IMR-90 (cell line): ENCODE measurements at regions not wholly inside any gene's neighbourhood (a gene's known extent, or its start where the extent isn't known, plus 50 kb on each side); places are given as distances from the start of the nearest gene placed in this dataset.

Experiments used
- ATAC-seq: fragments of 200-7000 bp; cut with Tn5 transposase; 2 replicates; pipeline ENCODE4 v1.9.1; 2020; ENCODE audit warnings: low read depth, mild to moderate bottlenecking, moderate library complexity
- BruUV-seq: library from RNA; stranded (reverse); fragments of 400-500 nt; replicated peaks from 2 replicates; lab custom pipeline; 2021; lab: Mats Ljungman, UMichigan
- CTCF ChIA-PET: fragments of 300-600 bp; formaldehyde crosslinking; extraction: SDS; loops from one replicate; lab custom pipeline; 2021; ENCODE audit warnings: antibody characterized with exemption; lab: Yijun Ruan, JAX
- POLR2A ChIA-PET: fragments of 300-600 bp; sonication (Branson Sonifier 250); formaldehyde crosslinking; loops from one replicate; lab custom pipeline; 2022; ENCODE audit warnings: antibody characterized with exemption; ENCODE audit not compliant: unreplicated experiment; lab: Charles Lee
- DNase-seq: peaks from one replicate; pipeline ENCODE4 v3.0.0; 2013
- H2AFZ ChIP-seq: replicated peaks from 2 replicates; pipeline ENCODE3; 2013; ENCODE audit warnings: low read length, mild to moderate bottlenecking; ENCODE audit not compliant: poor library complexity
- H2AK5ac ChIP-seq: 2 replicates; pipeline ENCODE4 v1.6.1; 2013; ENCODE audit warnings: low read depth, low read length, inconsistent platforms
- H2AK9ac ChIP-seq: replicated peaks from 2 replicates; pipeline ENCODE3; 2013; ENCODE audit warnings: mild to moderate bottlenecking, low read depth, low read length, moderate library complexity; ENCODE audit not compliant: poor library complexity
- H2BK120ac ChIP-seq: 2 replicates; pipeline ENCODE4 v1.6.1; 2013; ENCODE audit warnings: low read depth, low read length, inconsistent platforms
- H2BK15ac ChIP-seq: 3 replicates; pipeline ENCODE4 v1.6.1; 2013; ENCODE audit warnings: low read depth, low read length, inconsistent platforms
- H2BK20ac ChIP-seq: 2 replicates; pipeline ENCODE4 v1.6.1; 2013; ENCODE audit warnings: low read depth, mild to moderate bottlenecking, inconsistent platforms, low read length, moderate library complexity
- H2BK5ac ChIP-seq: 2 replicates; pipeline ENCODE4 v1.6.1; 2013; ENCODE audit warnings: mild to moderate bottlenecking, low read depth, low read length, inconsistent platforms; ENCODE audit not compliant: poor library complexity, severe bottlenecking
- H3K14ac ChIP-seq: replicated peaks from 2 replicates; pipeline ENCODE4 v1.6.1; 2013; ENCODE audit warnings: low read depth, low read length, inconsistent platforms
- H3K18ac ChIP-seq: 2 replicates; pipeline ENCODE4 v1.6.1; 2013; ENCODE audit warnings: low read depth, low read length, control low read depth
- H3K23ac ChIP-seq: 2 replicates; pipeline ENCODE4 v1.6.1; 2013; ENCODE audit warnings: low read depth, low read length, inconsistent platforms
- H3K27ac ChIP-seq: 2 replicates; pipeline ENCODE4 v1.5.1; 2013; ENCODE audit warnings: mild to moderate bottlenecking, control low read depth, low read length; ENCODE audit not compliant: insufficient read depth
- H3K27me3 ChIP-seq: 2 replicates; pipeline ENCODE4 v1.6.1; 2013; ENCODE audit warnings: low read length; ENCODE audit not compliant: control insufficient read depth, insufficient read depth
- H3K36me3 ChIP-seq: 2 replicates; pipeline ENCODE4 v1.6.1; 2013; ENCODE audit warnings: low read length, mixed read lengths; ENCODE audit not compliant: control insufficient read depth, insufficient read depth
- H3K4ac ChIP-seq: 2 replicates; pipeline ENCODE4 v1.6.1; 2013; ENCODE audit warnings: low read depth, low read length, inconsistent platforms
- H3K4me1 ChIP-seq: 2 replicates; pipeline ENCODE4 v1.6.1; 2013; ENCODE audit warnings: low read length, mixed read lengths; ENCODE audit not compliant: control insufficient read depth, insufficient read depth
- H3K4me2 ChIP-seq: 2 replicates; pipeline ENCODE4 v1.6.1; 2013; ENCODE audit warnings: low read depth, mild to moderate bottlenecking, control low read depth, low read length, moderate library complexity
- H3K4me3 ChIP-seq: 2 replicates; pipeline ENCODE4 v1.5.1; 2013; ENCODE audit warnings: low read depth, mild to moderate bottlenecking, control low read depth, low read length, moderate library complexity; ENCODE audit not compliant: insufficient read depth
- H3K56ac ChIP-seq: 2 replicates; pipeline ENCODE4 v1.6.1; 2013; ENCODE audit warnings: low read length, inconsistent platforms; ENCODE audit not compliant: insufficient read depth; ENCODE audit errors: extremely low read depth
- H3K79me1 ChIP-seq, 2 experiments: 2 replicates each; pipeline ENCODE4 v1.6.1; 2013; ENCODE audit warnings: low read length in 2 of 2, inconsistent platforms in 1 of 2, low read depth in 1 of 2
- H3K9ac ChIP-seq: 2 replicates; pipeline ENCODE4 v1.6.1; 2013; ENCODE audit warnings: low read depth, low read length, control low read depth
- H3K9me1 ChIP-seq: 2 replicates; pipeline ENCODE4 v1.6.1; 2013; ENCODE audit warnings: low read length, inconsistent platforms; ENCODE audit not compliant: insufficient read depth
- H3K9me3 ChIP-seq: 2 replicates; pipeline ENCODE4 v1.6.1; 2013; ENCODE audit warnings: low read length; ENCODE audit not compliant: control insufficient read depth, insufficient read depth
- H4K20me1 ChIP-seq: 2 replicates; pipeline ENCODE4 v1.6.1; 2013; ENCODE audit warnings: low read length, inconsistent platforms; ENCODE audit not compliant: insufficient read depth
- H4K5ac ChIP-seq: 2 replicates; pipeline ENCODE4 v1.6.1; 2013; ENCODE audit warnings: mild to moderate bottlenecking, low read depth, low read length, control low read depth
- H4K8ac ChIP-seq, 2 experiments: 2 replicates each; pipeline ENCODE4 v1.6.1; 2013; ENCODE audit warnings: low read depth in 2 of 2, low read length in 2 of 2, control low read depth in 1 of 2, inconsistent platforms in 1 of 2
- H4K91ac ChIP-seq: 2 replicates; pipeline ENCODE4 v1.6.1; 2013; ENCODE audit warnings: low read depth, low read length, inconsistent platforms; ENCODE audit not compliant: insufficient read depth
- CEBPB ChIP-seq: IDR thresholded peaks from 2 replicates; pipeline ENCODE4 v1.6.1; 2012; ENCODE audit warnings: low read depth, low read length, improper control_type of control experiment
- CHD1 ChIP-seq: IDR thresholded peaks from 2 replicates; pipeline ENCODE4 v1.6.1; 2012; ENCODE audit warnings: low read depth, low read length, improper control_type of control experiment
- CTCF ChIP-seq: conservative IDR thresholded peaks from 2 replicates; pipeline ENCODE4 v1.5.1; 2012; ENCODE audit warnings: mild to moderate bottlenecking, low read depth, low read length, improper control_type of control experiment
- MAFK ChIP-seq: IDR thresholded peaks from 2 replicates; pipeline ENCODE4 v1.6.1; 2012; ENCODE audit warnings: low read depth, low read length, improper control_type of control experiment
- MXI1 ChIP-seq: IDR thresholded peaks from 2 replicates; pipeline ENCODE4 v1.6.1; 2012; ENCODE audit warnings: low read depth, mild to moderate bottlenecking, low read length, moderate library complexity, borderline replicate concordance
- WGBS, 2 experiments: methylation state at CpG; one replicate each; pipeline versions ENCODE4 v1.1.5 to v1.1.7; 2013; ENCODE audit warnings: missing lambda C conversion rate in 2 of 2; ENCODE audit not compliant: insufficient read length in 1 of 2; ENCODE audit errors: extremely low coverage in 2 of 2; 5-methylcytosine and 5-hydroxymethylcytosine counted together
- dilution Hi-C: fragments of 300-500 bp; cut with HindIII; formaldehyde crosslinking; loops from one replicate; pipeline ENCODE4 v1.14.3; 2018; ENCODE audit warnings: low sequenced_read_pairs; ENCODE audit not compliant: unreplicated experiment
- in situ Hi-C: fragments of 300-500 bp; cut with MboI; formaldehyde crosslinking; loops from 3 replicates; pipeline ENCODE4 v1.14.3; 2019; ENCODE audit warnings: low sequenced_read_pairs, inconsistent platforms, mixed read lengths
- intact Hi-C: fragments of 100-400 bp; cut with micrococcal nuclease; formaldehyde crosslinking; loops from 2 replicates; pipeline ENCODE4 v1.10.0; 2022

- Histone ChIP-seq H3K4me2 (no peak overlapping the region; the same call in 1 of the 2 replicates), H4K8ac (no peak overlapping the region), H3K27ac (no peak overlapping the region), H3K56ac (no peak overlapping the region), H3K9me3 (no peaks in the 10 kb centered on the region), H3K23ac (no peak overlapping the region), H2BK20ac (no peak overlapping the region), H3K9me1 (no peaks in the 10 kb centered on the region), H4K5ac (no peak overlapping the region), H2BK5ac (no peak overlapping the region), H2BK15ac (no peak overlapping the region), H2BK120ac (no peak overlapping the region), H3K9ac (no peak overlapping the region), H3K4me1 (no peaks in the 10 kb centered on the region), H4K91ac (no peak overlapping the region), H2AK5ac (no peak overlapping the region), H4K20me1 (no peaks in the 10 kb centered on the region), H3K4me3 (no peak overlapping the region), H3K14ac (no peak overlapping the region), H3K18ac (no peak overlapping the region), H3K36me3 (no peaks in the 10 kb centered on the region), H3K27me3 (no peaks in the 10 kb centered on the region), H2AFZ (no peak overlapping the region), H2AK9ac (no peak overlapping the region), H3K79me1 (no peaks in the 10 kb centered on the region), H3K4ac (no peak overlapping the region)
- DNase-seq, result no peak
- TF ChIP-seq MXI1 (no peak), CHD1 (no peak), MAFK (no peak), CTCF (no peak), CEBPB (no peak)
- in situ Hi-C loops, result no loop called here
- dilution Hi-C loops, result no loop called here
- 69% methylated on average over 3 of the region's 13 CpGs; no CpG with 5 or more reads in 1 of the 2 experiments for WGBS, 2 experiments
- ChIA-PET POLR2A (no interaction called here), CTCF (no interaction called here)
- no TSS peak for BruUV-seq
- ATAC-seq, result no peak
- intact Hi-C loops, result no loop called here
These were observed 181.2 kb downstream of the FOXA2 start for GRCh38 chr20:22403022-22403631.
